EL (cell line): ENCODE measurements at regions not wholly inside any gene's neighbourhood (a gene's known extent, or its start where the extent isn't known, plus 50 kb on each side); places are given as distances from the start of the nearest gene placed in this dataset.
"Not testable (repeated sequence)": the region's sequence is repeated elsewhere in the genome, so short reads cannot be mapped to it uniquely, and the experiment has no call there.

ENCODE experiments used
- DNase-seq: peaks from one replicate; pipeline ENCODE4 v3.0.0-alpha.2; 2016

- DNase-seq: not testable (repeated sequence)
Observed at GRCh38 chr1:144140243-144140642, 168.5 kb upstream of the FAM72C start.

GRCh38 chr1:144105006-144105405, 133.2 kb upstream of the FAM72C start:
- not testable (repeated sequence) for DNase-seq

GRCh38 chr1:144104000-144104677, 132.4 kb upstream of the FAM72C start:
- peak; percentile 24 for DNase-seq

GRCh38 chr1:144103156-144103880, 131.5 kb upstream of the FAM72C start:
- DNase-seq: not testable (repeated sequence)

- DNase-seq: peak; percentile 1
Observed at GRCh38 chr1:144102046-144102745, 130.4 kb upstream of the FAM72C start.

- DNase-seq: peak; percentile 4
Observed at GRCh38 chr1:144101397-144102045, 129.7 kb upstream of the FAM72C start.

- DNase-seq: peak; percentile 8
Observed at GRCh38 chr1:144077167-144077841, 105.5 kb upstream of the FAM72C start.

- not testable (repeated sequence) for DNase-seq
Observed at GRCh38 chr1:144076646-144077045, 104.9 kb upstream of the FAM72C start.

GRCh38 chr1:144070394-144071053, 98.7 kb upstream of the FAM72C start:
- DNase-seq: not testable (repeated sequence)

GRCh38 chr1:144067042-144067441, 95.3 kb upstream of the FAM72C start:
- not testable (repeated sequence) for DNase-seq

- not testable (repeated sequence) for DNase-seq
Observed at GRCh38 chr1:144066071-144066813, 94.5 kb upstream of the FAM72C start.

- not testable (repeated sequence) for DNase-seq
Observed at GRCh38 chr1:144065299-144066060, 93.7 kb upstream of the FAM72C start.

GRCh38 chr1:144049365-144049764, 77.6 kb upstream of the FAM72C start:
- DNase-seq: not testable (repeated sequence)

- DNase-seq: not testable (repeated sequence)
Observed at GRCh38 chr1:144046645-144047044, 74.9 kb upstream of the FAM72C start.

- DNase-seq: not testable (repeated sequence)
Observed at GRCh38 chr1:144045751-144046546, 74.2 kb upstream of the FAM72C start.

GRCh38 chr1:144042251-144042650, 70.5 kb upstream of the FAM72C start:
- DNase-seq: not testable (repeated sequence)

- DNase-seq: not testable (repeated sequence)
Observed at GRCh38 chr1:144040293-144040692, 68.5 kb upstream of the FAM72C start.

GRCh38 chr1:144034045-144034444, 62.3 kb upstream of the FAM72C start:
- not testable (repeated sequence) for DNase-seq

GRCh38 chr1:144031550-144031949, 59.8 kb upstream of the FAM72C start:
- not testable (repeated sequence) for DNase-seq
